Liver (tissue), 8 donors: ENCODE measurements at regions not wholly inside any gene's neighbourhood (a gene's known extent, or its start where the extent isn't known, plus 50 kb on each side); places are given as distances from the start of the nearest gene placed in this dataset.
"Not testable (repeated sequence)": the region's sequence is repeated elsewhere in the genome, so short reads cannot be mapped to it uniquely, and the experiment has no call there.

Source experiments
- DNase-seq: peaks from one replicate; pipeline ENCODE4 v3.0.0-alpha.2; 2017; ENCODE audit warnings: low spot score
- H3K27ac ChIP-seq, 2 donors: one replicate each; pipeline ENCODE4 v1.7.0; 2013; ENCODE audit warnings: inconsistent platforms in 2 of 2, low read length in 2 of 2, control low read depth in 1 of 2, low read depth in 1 of 2, mild to moderate bottlenecking in 1 of 2
- H3K27me3 ChIP-seq, 4 donors: one replicate each; pipeline versions ENCODE4 v1.6.1 to v1.7.0; 2013; ENCODE audit warnings: low read length in 3 of 4, inconsistent platforms in 1 of 4, mild to moderate bottlenecking in 1 of 4, moderate library complexity in 1 of 4; ENCODE audit not compliant: control insufficient read depth in 4 of 4, insufficient read depth in 4 of 4
- H3K36me3 ChIP-seq, 4 donors: one replicate each; pipeline versions ENCODE4 v1.6.1 to v1.7.0; 2013; ENCODE audit warnings: low read length in 3 of 4, mild to moderate bottlenecking in 3 of 4, low read depth in 1 of 4, moderate library complexity in 1 of 4; ENCODE audit not compliant: control insufficient read depth in 4 of 4, insufficient read depth in 3 of 4
- H3K4me1 ChIP-seq, 4 donors: one replicate each; pipeline versions ENCODE4 v1.6.1 to v1.7.0; 2013; ENCODE audit warnings: low read length in 3 of 4, mild to moderate bottlenecking in 3 of 4, moderate library complexity in 1 of 4; ENCODE audit not compliant: control insufficient read depth in 4 of 4, insufficient read depth in 4 of 4
- H3K4me3 ChIP-seq, 3 donors: one replicate each; pipeline versions ENCODE4 v1.6.1 to v1.7.0; 2013; ENCODE audit warnings: low read length in 3 of 3, control low read depth in 1 of 3, low read depth in 1 of 3, mild to moderate bottlenecking in 1 of 3
- H3K9ac ChIP-seq, 2 donors: one replicate each; pipeline ENCODE4 v1.7.0; 2013; ENCODE audit warnings: low read length in 2 of 2, mild to moderate bottlenecking in 2 of 2, moderate library complexity in 2 of 2, control low read depth in 1 of 2, low read depth in 1 of 2
- H3K9me3 ChIP-seq, 4 donors: one replicate each; pipeline versions ENCODE4 v1.6.1 to v1.7.0; 2013; ENCODE audit warnings: low read length in 3 of 4; ENCODE audit not compliant: control insufficient read depth in 4 of 4
- ATF3 ChIP-seq: IDR thresholded peaks from 2 replicates; pipeline ENCODE4 v1.6.1; 2016; ENCODE audit warnings: antibody characterized with exemption
- EGR1 ChIP-seq, 2 donors: IDR thresholded peaks; 2 replicates each; pipeline ENCODE4 v1.6.1; 2016 to 2018; ENCODE audit warnings: antibody characterized with exemption in 2 of 2, low read depth in 2 of 2
- FOXA1 ChIP-seq: IDR thresholded peaks from 2 replicates; pipeline ENCODE4 v1.6.1; 2016; ENCODE audit warnings: antibody characterized with exemption
- FOXA2 ChIP-seq: IDR thresholded peaks from 2 replicates; pipeline ENCODE4 v1.6.1; 2016; ENCODE audit warnings: antibody characterized with exemption
- GABPA ChIP-seq, 2 donors: IDR thresholded peaks in 1 of 2; conservative IDR thresholded peaks in 1 of 2; 2 replicates each; pipeline ENCODE4 v1.6.1; 2016; ENCODE audit warnings: antibody characterized with exemption in 2 of 2, mild to moderate bottlenecking in 1 of 2, moderate library complexity in 1 of 2
- HNF4A ChIP-seq, 2 donors: conservative IDR thresholded peaks; 2 replicates each; pipeline ENCODE4 v1.6.1; 2016; ENCODE audit warnings: antibody characterized with exemption in 2 of 2, mild to moderate bottlenecking in 2 of 2
- HNF4G ChIP-seq: IDR thresholded peaks from 2 replicates; pipeline ENCODE4 v1.6.1; 2016; ENCODE audit warnings: antibody characterized with exemption
- JUND ChIP-seq, 2 donors: IDR thresholded peaks; 2 replicates each; pipeline ENCODE4 v1.6.1; 2016; ENCODE audit warnings: antibody characterized with exemption in 2 of 2
- MAX ChIP-seq: IDR thresholded peaks from 2 replicates; pipeline ENCODE4 v1.6.1; 2016; ENCODE audit warnings: antibody characterized with exemption
- NR2F2 ChIP-seq: IDR thresholded peaks from 2 replicates; pipeline ENCODE4 v1.6.1; 2016; ENCODE audit warnings: antibody characterized with exemption
- RAD21 ChIP-seq, 2 donors: IDR thresholded peaks; 2 replicates each; pipeline ENCODE4 v1.6.1; 2016; ENCODE audit warnings: antibody characterized with exemption in 2 of 2, mild to moderate bottlenecking in 2 of 2
- REST ChIP-seq: IDR thresholded peaks from 2 replicates; pipeline ENCODE4 v1.6.1; 2016; ENCODE audit warnings: antibody characterized with exemption, mild to moderate bottlenecking
- RXRA ChIP-seq, 2 donors: IDR thresholded peaks; 2 replicates each; pipeline ENCODE4 v1.6.1; 2017 to 2018; ENCODE audit warnings: antibody characterized with exemption in 2 of 2, mild to moderate bottlenecking in 1 of 2
- SP1 ChIP-seq: IDR thresholded peaks from 2 replicates; pipeline ENCODE4 v1.6.1; 2018; ENCODE audit warnings: antibody characterized with exemption, mild to moderate bottlenecking
- TAF1 ChIP-seq: conservative IDR thresholded peaks from 2 replicates; pipeline ENCODE4 v1.6.1; 2016; ENCODE audit warnings: antibody characterized with exemption, mild to moderate bottlenecking
- YY1 ChIP-seq: IDR thresholded peaks from 2 replicates; pipeline ENCODE4 v1.6.1; 2016; ENCODE audit warnings: antibody characterized with exemption, mild to moderate bottlenecking
- WGBS: extraction: QIAGEN DNeasy Blood & Tissue Kit; methylation state at CpG from one replicate; pipeline ENCODE4 v1.1.7; 2013; 5-methylcytosine and 5-hydroxymethylcytosine counted together
- TF ChIP-seq, protein P1 (sequence below): fragments of 150-350 bp; IDR thresholded peaks from 2 replicates; pipeline ENCODE4 v1.5.1; 2017; ENCODE audit warnings: improper control_type of control experiment, low read depth, low read length; ENCODE audit not compliant: missing input control
- TF ChIP-seq, protein P2 (sequence below): IDR thresholded peaks from 2 replicates; pipeline ENCODE4 v1.6.1; 2016; ENCODE audit warnings: antibody characterized with exemption
- donor health status: healthy.
- donor health status: healthy.
- donor health status: healthy.
- donor health status: healthy.
- donor health status: healthy.

- Histone ChIP-seq H3K27me3 (no peaks in the 10 kb centered on the region), H3K4me3 (no peak overlapping the region), H3K36me3 (no peaks in the 10 kb centered on the region), H3K9ac (no peak overlapping the region), H3K4me1 (no peaks in the 10 kb centered on the region), H3K9me3 (peaks cover 1 to 5% (median 3%) of the 10 kb centered on the region in 4 donors), H3K27ac (no peak overlapping the region)
- TF ChIP-seq YY1 (no peak), EGR1 (IDR thresholded peaks at IDR 0.05; ENCODE audit: low read depth in 2 of 2) (no peak), SP1 (no peak), RXRA (IDR thresholded peaks at IDR 0.05) (no peak)
- no peak for DNase-seq
- WGBS, result 84% methylated on average over 3 of the region's 3 CpGs
These were observed 125.2 kb downstream of the AREG start for GRCh38 chr4:74570095-74570494.

GRCh38 chr4:74578329-74578728 lies 133.4 kb downstream of the AREG start:
- Histone ChIP-seq H3K9ac (no peak overlapping the region), H3K4me1 (no peaks in the 10 kb centered on the region), H3K27me3 (no peaks in the 10 kb centered on the region), H3K4me3 (no peak overlapping the region), H3K27ac (no peak overlapping the region), H3K36me3 (no peaks in the 10 kb centered on the region), H3K9me3 (no peaks in the 10 kb centered on the region)
- TF ChIP-seq RXRA (IDR thresholded peaks at IDR 0.05) (no peak), SP1 (no peak), TAF1 (no peak), FOXA2 (no peak), GABPA (IDR thresholded peaks at IDR 0.05 in 1 of 2, conservative IDR thresholded peaks at IDR 0.05 in 1 of 2) (no peak), REST (no peak), EGR1 (IDR thresholded peaks at IDR 0.05; ENCODE audit: low read depth in 2 of 2) (no peak), NR2F2 (no peak), MAX (no peak), ATF3 (no peak), JUND (IDR thresholded peaks at IDR 0.05) (no peak), YY1 (no peak), FOXA1 (no peak), HNF4G (no peak), RAD21 (IDR thresholded peaks at IDR 0.05) (no peak), HNF4A (conservative IDR thresholded peaks at IDR 0.05) (no peak)
- TF ChIP-seq, protein P1, sequence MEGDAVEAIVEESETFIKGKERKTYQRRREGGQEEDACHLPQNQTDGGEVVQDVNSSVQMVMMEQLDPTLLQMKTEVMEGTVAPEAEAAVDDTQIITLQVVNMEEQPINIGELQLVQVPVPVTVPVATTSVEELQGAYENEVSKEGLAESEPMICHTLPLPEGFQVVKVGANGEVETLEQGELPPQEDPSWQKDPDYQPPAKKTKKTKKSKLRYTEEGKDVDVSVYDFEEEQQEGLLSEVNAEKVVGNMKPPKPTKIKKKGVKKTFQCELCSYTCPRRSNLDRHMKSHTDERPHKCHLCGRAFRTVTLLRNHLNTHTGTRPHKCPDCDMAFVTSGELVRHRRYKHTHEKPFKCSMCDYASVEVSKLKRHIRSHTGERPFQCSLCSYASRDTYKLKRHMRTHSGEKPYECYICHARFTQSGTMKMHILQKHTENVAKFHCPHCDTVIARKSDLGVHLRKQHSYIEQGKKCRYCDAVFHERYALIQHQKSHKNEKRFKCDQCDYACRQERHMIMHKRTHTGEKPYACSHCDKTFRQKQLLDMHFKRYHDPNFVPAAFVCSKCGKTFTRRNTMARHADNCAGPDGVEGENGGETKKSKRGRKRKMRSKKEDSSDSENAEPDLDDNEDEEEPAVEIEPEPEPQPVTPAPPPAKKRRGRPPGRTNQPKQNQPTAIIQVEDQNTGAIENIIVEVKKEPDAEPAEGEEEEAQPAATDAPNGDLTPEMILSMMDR, result no peak
- TF ChIP-seq, protein P2, sequence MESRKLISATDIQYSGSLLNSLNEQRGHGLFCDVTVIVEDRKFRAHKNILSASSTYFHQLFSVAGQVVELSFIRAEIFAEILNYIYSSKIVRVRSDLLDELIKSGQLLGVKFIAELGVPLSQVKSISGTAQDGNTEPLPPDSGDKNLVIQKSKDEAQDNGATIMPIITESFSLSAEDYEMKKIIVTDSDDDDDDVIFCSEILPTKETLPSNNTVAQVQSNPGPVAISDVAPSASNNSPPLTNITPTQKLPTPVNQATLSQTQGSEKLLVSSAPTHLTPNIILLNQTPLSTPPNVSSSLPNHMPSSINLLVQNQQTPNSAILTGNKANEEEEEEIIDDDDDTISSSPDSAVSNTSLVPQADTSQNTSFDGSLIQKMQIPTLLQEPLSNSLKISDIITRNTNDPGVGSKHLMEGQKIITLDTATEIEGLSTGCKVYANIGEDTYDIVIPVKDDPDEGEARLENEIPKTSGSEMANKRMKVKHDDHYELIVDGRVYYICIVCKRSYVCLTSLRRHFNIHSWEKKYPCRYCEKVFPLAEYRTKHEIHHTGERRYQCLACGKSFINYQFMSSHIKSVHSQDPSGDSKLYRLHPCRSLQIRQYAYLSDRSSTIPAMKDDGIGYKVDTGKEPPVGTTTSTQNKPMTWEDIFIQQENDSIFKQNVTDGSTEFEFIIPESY, result no peak
- no peak for DNase-seq

- H3K9ac ChIP-seq, H3K27me3 ChIP-seq, H3K27ac ChIP-seq, H3K4me3 ChIP-seq, H3K4me1 ChIP-seq, DNase-seq, H3K36me3 ChIP-seq, H3K9me3 ChIP-seq: not testable (repeated sequence)
- WGBS, result 89% methylated on average over 19 of the region's 19 CpGs
These were observed 133.9 kb downstream of the AREG start for GRCh38 chr4:74578865-74579264.
